HG03342 (cell line): ENCODE measurements at regions not wholly inside any gene's neighbourhood (a gene's known extent, or its start where the extent isn't known, plus 50 kb on each side); places are given as distances from the start of the nearest gene placed in this dataset.

Source experiments
- ATAC-seq: cut with Tn5 transposase; IDR thresholded peaks from one replicate; pipeline ENCODE4 v1.9.1; 2021; ENCODE audit warnings: mild to moderate bottlenecking, moderate library complexity; ENCODE audit not compliant: unreplicated experiment

GRCh38 chr9:81532251-81532650 is 157.1 kb downstream of the TLE1 start:
- no peak for ATAC-seq

DNA sequence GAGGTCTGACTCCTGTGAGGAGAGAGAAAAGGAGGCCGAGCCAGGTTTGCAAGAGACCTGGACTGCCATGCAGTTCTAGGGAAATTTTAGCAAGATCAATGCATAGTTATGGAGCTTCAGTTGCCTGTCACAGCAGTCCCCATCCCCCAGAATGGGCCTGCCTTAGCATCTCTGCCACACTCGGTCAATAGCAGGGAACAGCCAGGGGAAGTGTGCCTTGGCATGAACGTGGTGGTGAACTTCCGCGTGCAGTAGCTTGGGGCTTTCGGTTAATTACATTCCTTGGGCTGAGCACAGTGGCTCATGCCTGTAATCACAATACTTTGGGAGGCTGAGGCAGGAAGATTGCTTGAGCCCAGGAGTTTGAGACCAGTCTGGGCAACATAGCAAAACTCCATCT is 157.8 kb downstream of the TLE1 start:
- no peak for ATAC-seq

DNA sequence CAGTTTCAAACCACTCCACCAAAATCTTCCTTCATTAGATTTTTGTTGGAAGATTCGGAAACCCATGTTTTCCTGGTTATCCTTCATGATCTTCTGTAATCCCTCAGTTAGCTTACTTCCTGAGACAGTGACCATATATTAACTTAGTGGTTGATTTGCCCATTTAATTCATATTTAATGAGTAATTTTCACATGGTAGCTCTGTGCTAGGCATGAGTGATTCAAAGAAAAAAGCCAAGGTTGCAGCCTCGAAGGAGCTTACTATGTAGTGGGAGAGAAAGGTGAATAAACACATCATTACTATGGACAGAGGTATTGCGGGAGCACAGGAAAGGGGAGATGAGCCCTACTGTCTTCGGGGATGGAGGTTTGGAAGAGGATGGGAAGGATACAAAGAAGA is 158.5 kb downstream of the TLE1 start:
- no peak for ATAC-seq

DNA sequence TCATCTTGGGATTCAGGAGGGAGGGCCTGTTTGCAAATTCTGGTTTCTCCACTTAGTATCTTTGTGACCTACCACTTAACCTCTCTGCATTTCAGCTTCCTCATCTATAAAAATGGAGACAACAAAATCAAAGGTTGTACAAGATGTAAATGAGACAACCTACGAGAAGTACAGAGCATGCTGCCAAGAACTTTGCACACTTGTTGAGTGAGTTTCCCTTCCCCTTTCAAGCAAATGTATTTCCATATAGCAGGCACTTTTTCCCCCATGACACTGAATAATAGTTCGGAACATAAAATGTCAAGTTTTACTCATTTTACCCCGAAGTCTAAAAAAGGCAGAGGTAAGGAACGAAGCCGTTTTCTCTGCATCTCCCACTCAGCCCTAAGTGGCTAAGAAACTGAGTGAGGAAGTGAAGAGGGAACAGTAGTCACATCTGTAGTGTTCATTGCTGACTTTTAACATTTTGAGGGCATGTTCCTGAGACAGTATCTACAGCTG is 159.0 kb downstream of the TLE1 start:
- ATAC-seq = no peak

- ATAC-seq = no peak
Measured at GRCh38 chr9:81529556-81530193, 159.7 kb downstream of the TLE1 start.

DNA sequence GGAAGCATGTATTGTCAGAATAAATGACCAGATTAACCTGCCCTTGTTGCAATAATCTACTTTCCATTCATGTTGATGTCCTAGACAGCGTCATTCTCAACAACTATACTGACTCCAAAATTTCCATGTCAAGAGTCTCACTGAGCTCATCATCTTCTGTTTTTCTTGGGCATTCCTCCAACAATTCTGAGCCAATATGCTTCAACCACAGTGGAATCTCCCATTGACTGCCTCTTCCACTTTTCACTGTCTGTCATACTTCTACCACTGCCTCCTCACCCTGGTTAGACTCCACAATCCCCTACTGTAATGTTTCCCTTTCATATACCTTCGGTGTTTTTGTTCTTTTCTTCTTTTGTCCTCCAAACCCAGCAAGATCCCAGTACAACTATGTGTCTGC is 162.8 kb downstream of the TLE1 start:
- no peak for ATAC-seq

DNA sequence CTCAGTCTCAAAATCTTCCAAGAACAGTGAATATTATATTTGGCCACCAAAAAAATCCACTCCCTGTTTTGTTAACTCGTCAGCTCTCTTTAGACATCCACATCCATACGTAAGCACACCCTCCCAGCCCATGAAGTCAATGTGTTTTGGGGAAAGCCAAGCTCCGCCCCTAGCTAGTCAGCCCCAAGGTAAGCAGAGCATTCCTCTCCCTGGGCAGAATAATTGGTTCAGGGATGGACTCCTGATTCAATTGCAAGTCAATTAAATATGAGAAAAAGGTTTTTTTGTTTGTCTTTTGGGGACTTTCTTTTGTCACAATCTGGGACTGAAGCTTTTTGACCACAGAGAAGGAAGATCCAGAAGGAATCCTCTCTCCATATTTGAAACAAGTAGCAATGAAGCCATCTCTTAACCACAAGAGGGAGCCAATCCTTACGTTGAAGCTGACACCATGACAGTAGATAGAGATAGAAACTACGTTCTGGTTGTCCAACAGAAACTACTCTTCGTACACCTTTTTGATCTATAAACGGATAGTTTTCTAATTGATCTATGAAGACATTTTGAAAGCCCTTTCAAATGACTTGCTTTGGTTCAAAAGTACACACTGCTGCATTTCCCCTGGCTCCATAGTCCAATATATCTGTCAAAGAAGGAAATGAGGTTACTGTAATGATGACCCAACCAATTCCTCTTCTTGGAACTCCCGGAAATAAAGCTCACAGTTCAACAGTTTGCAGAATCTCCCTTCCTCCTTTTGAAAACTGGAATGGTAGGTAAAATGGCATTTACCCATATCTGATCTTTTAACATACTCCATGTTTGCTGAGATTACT is 166.4 kb downstream of the TLE1 start:
- peak; percentile 53 for ATAC-seq

DNA sequence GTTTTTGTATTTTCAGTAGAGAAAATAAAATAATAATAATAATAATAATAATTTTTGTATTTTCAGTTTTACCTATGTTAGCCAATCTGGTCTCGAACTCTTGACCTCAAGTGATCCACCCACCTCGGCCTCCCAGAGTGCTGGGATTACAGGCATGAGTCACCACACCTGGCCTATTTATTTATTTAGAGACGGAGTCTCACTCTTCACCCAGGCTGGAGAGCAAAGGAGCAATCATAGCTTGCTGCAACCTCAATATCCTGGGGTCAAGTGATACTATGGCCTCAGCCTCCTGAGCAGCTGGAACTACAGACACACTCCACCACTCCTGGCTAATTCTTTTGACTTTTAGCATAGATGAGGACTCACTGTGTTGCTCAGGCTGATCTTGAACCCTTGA is 167.5 kb downstream of the TLE1 start:
- no peak for ATAC-seq

DNA sequence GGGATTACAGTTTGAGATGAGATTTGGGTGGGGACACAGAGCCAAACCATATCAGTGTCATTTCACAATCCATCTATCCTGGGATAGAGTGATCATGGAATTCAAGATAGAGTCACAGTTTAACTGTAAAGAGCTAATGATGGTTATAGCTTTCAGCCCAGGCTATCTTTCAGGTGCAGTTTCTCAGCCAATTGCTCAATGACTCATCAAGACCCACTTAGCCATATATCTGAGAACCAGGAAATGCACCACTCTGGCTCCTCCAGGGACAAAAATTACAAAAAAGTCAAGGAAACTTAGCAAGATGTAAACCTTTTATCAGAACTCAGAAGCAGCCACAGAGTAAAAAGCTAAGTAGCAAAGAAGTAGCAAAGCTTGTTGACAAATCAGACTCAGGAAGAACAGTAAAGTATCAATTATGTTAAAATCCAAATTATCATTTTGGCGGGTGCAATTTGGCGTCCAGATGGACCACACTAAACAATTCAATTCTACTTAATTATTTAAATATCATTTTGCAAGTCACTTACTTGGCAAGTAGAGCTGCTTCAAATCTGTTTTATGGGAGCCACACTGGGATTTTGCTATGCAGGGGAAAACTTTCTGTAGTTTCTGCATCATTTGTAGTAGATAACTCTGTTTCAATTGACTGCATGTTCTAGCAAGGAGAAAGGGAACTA is 169.4 kb downstream of the TLE1 start:
- no peak for ATAC-seq

DNA sequence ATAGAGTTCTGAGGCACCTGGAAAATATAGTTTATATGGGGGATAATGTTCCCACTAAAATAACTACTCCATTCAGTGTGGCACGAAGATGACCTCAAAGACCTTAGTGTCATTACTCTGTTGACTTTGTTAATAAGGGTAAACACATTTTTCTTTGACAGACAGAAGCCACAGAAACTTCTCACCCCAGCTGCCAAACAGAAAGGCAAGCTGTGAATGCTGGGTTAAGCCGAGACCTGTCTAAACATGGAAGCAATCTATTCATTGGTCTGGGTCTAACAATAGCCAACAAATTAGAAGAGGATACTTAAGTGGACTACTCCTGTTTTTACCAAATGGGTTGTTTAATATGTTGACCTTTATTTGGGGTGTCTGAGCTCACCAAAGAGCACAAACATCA is 171.4 kb downstream of the TLE1 start:
- no peak for ATAC-seq

DNA sequence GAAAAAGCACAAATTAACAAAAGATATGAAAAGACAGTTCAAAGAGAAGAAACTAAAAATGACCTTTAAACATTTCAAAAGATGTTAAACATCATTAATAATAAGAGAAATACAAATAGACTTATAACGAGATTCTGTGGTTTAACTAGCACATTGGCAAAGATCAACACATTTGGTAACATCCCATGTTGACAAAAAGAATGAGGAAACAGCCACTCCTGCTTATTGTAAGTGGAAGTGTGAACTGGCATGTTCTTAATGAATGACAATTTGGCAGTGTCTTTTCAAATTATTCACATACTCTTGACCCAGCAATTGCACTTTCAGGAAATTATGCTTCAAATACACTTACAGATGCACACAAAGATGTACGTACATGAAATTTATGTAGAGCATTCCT is 176.3 kb downstream of the TLE1 start:
- ATAC-seq = no peak

GRCh38 chr9:81512641-81513040 is 176.7 kb downstream of the TLE1 start:
- no peak for ATAC-seq

GRCh38 chr9:81508476-81508875 is 180.9 kb downstream of the TLE1 start:
- ATAC-seq = no peak

DNA sequence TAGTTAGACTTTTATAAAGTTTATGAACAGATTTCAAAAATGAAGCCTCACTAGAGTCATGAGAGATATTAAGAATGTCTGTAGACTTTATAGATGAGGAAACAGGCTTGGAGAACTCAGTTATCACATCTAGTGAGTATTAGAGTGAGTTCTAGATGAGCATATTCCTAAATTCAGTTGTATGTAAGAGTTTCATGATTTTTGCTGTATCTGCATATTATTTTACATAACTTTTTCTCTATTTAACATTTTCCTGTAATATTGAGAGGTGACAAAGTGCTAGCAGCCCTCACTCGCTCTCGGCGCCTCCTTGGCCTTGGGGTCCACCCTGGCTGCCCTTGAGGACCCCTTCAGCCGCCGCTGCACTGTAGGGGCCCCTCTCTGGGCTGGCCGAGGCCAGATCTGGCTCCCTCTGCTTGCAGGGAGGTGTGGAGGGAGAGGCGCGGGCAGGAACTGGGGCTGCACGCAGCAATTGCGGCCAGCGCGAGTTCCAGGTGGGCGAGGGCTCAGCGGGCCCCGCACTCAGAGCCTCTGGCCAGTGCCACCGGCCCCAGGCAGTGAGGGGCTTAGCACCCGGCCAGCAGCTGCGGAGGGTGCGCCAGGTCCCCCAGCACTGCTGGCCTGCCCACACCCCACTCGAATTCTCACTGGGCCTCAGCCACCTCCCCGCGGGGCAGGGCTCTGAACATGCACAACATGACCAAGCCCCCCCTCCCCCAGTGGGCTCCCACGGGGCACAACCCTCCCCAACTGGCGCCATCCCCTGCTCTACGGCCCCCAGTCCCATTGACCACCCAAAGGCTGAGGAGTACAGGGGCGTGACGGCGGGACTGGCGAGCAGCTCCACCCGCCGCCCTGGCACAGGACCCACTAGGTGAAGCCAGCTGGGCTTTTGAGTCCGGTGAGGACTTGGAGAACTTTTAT is 182.1 kb downstream of the TLE1 start:
- no peak for ATAC-seq

- no peak for ATAC-seq
Measured at GRCh38 chr9:81499594-81499993, 189.8 kb downstream of the TLE1 start.

DNA sequence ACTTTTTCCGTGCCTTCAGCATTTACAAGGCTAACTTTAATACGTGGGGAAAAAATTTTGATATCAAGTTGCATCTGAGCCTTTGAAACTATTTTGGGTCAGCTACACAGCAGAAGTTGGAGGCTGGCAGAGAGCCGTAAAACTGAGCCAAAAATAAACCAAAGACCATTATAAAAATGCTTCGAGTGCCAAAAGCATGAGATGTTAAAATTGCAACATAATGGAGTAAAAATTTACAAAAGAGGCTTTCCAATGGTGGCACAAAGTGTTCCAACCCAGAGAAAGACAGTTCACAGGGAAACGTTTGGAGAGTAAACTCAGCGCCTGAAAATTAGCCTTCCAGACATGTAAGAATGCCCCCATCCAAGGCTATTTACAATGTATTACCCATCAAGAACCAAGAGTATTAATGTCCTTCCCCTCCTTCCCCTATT is 190.3 kb downstream of the TLE1 start:
- ATAC-seq = no peak

GRCh38 chr9:81498576-81498975 is 190.8 kb downstream of the TLE1 start:
- no peak for ATAC-seq

- ATAC-seq = no peak
Measured at GRCh38 chr9:81497091-81497490, 192.3 kb downstream of the TLE1 start.

- no peak for ATAC-seq
Measured at GRCh38 chr9:81492710-81493447, 196.5 kb downstream of the TLE1 start.
